Stimulated activated CD4-positive, alpha-beta T cell treated with anti-CD3 and anti-CD28 coated beads, Interleukin-4, amount 100 ng/mL, for 48 hours (primary cell): ENCODE measurements at regions not wholly inside any gene's neighbourhood (a gene's known extent, or its start where the extent isn't known, plus 50 kb on each side); places are given as distances from the start of the nearest gene placed in this dataset.

Experiments
- DNase-seq, 2 donors: peaks; one replicate each; pipeline ENCODE4 v3.0.0-alpha.2; 2020; ENCODE audit warnings: low read depth in 2 of 2

DNA sequence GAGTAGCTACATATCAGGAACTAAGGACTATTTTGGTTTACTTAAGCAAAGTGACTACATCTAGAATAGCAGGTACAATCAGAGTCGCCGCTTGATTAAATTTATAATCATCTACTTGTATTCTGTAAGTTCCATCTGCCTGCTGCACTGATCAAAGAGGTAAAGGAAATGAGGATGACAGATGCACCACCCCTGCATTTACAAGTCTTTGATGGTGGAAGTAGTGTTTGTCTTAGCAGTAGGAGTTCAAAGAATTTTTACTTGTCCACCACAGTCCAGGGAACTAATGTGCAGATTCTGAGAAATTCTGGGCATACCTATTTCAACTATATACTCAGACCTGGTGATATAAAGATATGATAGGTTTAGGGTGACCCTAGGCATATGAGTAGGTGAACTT lies 184.1 kb upstream of the IVNS1ABP start:
- no peak for DNase-seq

DNA sequence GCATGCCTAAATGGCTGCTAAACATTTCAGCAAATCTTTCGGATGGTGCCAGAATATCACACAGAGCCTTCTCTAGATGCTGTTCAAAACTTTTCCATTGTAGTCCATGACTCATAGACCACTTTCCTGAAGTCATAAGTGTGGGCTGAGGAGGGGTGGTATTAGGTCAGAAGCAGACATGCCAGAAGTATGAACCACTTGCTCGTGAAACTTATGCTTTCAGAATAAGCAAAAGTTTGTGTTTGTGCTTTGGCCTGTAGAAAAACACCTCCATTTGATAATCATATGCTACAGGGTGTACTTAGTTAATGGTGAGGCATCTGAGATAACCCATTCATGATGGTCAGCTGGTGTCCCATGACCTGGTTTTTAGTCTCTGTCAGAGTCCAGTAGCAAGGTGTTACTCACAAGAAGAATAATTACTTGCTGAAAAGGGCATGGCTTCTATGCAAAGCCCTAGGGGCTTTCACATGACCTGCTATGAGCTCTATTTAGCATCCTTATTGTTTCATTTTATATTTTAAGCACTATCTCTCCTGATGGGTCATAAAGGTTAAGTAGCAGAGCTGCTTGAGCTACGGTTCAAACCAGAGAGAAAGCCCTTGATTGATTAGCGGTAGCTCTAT lies 183.1 kb upstream of the IVNS1ABP start:
- DNase-seq = no peak

DNA sequence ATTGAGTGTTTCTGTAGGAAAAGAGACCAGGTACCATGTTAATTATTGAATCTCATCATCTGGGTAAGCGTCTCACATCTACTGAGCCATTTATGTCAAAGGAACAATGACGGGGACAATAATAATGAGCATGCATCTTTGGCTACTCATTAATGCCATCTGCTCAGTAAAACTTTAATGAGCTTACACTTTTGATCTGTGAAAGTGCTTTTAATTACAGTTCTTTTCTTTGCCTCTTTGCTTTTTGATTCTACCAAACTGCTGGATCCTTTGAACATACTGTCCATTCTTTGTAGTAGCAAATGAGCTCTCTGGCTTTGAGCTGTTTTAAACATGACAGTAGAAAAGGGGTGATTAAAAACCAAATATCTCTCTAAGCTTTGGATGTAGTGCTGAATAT lies 181.2 kb upstream of the IVNS1ABP start:
- no peak for DNase-seq

DNA sequence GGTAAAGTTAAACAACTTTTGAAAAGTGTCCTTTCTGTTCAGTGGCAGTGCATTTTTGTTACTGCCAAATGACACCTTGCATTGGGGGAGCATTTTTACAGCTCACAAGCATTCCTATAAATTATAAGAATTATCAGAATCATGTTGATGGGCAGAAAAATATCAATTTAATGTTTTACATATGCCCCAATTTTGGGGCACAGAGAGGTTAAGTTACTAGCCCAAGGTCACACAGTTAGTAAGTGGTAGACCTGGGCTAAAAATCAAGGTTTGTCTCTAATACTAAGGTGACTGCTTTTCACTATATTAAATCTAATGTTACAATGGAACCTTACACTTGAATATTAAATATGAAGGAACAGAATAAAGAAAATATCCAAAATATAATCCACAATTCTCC lies 180.1 kb upstream of the IVNS1ABP start:
- DNase-seq = no peak

DNA sequence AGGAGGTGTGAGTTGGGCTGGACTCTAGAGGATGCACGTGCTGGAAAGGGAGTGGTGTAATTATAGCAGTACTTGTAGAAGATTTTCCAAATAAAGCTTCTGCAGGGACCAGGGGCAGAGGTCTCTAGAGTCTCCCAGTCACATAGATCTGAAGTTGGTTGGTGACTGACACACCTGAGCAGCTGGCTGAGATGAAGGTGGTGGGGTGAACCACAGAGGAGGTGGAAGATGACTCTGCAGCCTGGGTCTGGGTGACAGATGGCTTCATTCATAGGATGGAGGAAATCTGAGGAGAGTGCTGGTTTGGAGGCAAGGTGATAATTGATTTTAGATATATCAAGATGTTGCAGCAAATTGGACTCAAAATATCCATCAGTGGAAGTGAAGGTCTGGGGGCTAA lies 178.9 kb upstream of the IVNS1ABP start:
- DNase-seq = no peak

DNA sequence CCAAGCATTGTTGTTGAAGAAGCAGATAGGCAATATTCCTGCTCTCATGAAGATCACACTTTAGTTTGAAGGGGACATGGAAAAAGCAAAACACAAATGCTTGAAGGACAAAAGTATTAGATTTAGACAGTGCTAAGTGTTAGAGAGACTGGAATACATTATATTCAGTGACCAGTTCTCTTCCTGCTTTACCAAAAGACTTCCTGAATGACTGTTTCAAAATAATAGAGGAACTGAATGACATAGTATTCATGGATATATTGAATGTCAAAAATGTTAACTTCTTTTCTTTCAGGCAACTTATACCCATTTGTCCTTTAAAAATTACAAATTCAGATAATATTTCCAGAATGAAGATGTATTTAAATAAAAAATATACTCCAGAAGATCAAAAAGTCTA lies 178.0 kb upstream of the IVNS1ABP start:
- no peak for DNase-seq

DNA sequence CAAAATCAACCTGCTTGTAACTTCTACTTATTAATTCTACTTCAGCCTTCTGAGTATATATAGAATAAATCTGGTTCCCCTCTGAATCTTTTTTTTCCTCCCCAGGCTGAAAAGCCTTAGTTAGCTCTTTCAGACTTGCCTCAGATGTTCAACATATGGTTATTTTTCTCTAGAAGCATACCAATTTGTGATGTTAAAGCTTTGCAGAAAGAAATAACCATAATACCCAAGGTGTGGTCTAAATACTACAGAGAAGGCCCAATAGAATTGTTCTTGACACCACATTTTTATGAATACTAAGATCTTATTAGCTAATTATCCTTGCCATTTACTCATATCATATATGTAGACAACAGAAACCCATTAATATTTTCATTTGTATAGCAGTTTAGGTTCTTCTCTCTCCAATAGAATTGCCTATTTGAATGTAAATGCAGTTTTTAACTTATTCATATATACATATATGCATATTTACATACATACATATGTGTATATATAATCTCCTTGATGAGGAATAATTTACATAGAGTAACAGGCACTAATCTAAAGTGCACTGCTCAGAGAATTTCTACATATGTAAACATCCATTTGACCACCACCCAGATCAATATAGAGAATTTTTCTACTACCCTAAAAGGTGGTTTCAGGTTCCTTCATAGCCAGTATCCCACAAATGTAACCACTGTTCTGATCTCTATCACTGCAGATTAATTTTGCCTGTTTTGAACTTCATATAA lies 175.2 kb upstream of the IVNS1ABP start:
- no peak for DNase-seq

DNA sequence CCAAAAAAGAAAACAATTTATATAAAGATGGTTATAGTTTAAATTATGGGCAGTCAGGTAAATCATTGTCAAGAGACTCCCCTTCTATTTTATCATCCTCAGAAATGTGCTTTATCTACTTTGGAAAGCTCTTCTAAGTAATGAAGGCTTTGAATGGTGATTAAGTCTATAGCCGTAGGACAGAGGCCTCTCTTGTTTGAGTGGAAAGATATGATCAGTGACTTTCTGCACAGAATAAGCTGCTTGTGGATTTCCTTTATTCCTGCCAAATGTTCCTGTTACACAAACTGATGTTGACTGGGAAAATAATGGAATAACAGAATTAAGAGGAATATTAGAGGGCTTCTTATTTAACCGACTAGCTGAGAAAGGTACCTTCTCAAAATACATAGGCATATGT lies 174.6 kb upstream of the IVNS1ABP start:
- DNase-seq = no peak

DNA sequence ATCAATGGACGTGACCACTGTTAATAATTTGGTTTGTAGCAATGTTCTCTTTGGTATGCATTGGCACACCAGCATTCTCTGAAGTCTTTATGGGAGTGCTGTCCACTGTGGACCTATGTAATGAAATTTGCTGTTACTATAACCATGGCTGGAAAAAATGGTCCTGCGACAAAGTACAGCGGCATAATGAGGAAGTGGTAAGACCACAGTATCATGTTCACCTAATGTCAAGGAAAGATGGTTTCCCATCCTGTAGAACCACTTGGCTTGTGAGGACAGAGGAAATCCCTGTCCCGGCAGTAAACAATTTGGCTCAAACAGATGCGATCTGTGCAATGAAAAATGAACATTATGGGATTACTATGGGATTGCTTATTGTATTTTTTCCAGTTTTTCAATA lies 173.9 kb upstream of the IVNS1ABP start:
- DNase-seq = no peak

DNA sequence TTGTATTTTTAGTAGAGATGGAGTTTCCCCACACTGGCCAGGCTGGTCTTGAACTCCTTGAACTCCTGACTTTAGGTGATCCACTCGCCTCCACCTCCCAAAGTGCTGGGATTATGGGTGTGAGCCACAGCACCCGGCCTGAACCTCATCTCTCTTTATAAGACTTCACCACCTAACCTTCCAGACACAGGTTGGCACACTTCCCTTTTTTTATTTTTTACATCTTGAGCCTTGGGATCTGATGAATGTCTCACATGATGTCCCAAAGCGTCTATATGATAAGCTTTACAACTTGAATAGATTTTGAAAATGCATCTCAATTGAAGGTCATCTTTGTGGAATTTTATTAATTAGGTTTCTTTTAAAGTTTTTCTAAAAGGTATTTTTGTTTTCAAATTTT lies 172.4 kb upstream of the IVNS1ABP start:
- DNase-seq = no peak

DNA sequence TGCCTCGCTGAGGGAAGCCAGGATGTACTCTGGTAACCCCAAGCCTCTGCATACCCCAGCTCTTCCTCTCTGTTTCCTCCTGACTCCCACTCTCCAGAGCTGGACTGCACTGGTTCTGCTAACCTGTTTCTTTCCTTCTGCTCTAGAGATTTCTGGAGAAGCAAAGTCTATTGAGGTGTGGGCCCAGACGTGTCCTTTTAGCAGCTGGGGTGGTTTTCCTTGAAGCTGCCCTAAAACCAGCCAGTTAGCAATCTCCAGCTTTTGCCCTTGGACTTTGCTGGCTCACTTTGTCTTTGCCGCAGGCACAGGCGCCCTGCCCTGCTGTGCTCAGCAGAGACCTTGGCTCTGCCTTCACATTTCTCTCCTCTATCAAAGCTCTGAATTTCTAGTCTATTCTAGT lies 171.8 kb upstream of the IVNS1ABP start:
- DNase-seq = no peak

DNA sequence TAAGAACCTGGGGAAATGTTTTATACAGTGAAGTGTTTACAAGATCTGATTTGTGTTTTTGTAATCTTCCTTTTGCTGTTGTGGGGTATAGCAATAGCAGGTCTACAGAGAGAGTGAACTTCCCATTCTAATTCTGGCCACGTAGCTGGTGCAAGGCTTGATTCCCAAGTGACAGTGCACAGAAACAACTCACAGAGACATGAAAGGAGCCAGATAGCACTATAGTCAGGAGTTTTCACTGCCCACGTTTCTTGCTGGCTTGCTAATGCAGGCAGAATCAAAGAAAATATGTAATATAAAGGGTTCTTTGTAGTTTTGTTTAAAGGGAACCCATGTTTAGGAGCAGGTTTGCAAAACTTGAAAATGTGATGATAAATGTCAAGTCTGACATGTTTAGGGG lies 170.9 kb upstream of the IVNS1ABP start:
- no peak for DNase-seq

DNA sequence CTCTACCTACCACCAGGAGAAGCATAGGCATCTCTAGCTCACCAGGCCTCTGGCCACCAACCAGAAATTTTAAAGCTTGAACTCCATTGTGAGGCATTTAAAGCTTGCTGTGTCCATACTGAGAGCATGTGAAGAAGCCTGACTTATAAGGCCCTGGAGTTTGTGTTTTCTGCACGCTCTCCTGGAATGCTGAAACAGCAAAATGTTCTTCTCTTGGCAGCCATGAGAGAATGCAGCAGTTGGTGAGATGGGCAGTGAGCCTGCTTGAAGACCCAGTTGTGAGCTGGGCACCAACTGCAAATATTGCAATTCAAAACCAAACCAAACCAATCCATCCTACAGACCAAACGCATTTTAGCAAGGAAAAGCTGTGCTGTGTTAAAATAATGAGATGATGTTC lies 170.0 kb upstream of the IVNS1ABP start:
- no peak for DNase-seq

DNA sequence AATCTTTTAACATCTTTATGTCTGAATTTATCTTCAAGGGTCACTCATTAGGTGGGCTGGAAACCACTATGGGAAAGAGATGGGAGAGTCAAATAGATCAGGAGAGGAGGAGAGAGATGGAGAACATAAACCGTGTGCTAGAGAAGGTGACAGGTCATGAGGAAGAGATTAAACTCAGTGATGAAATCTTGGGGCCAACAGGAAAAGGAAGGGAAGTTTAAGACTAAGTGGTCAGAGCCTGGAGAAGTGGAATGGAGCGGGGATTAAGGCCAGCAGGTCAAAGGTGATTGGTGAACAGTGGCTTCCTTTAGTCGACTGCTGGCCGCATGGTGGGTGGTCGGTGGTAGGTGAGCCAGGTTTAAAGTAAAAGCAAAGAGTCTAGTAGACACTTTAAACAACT lies 169.3 kb upstream of the IVNS1ABP start:
- no peak for DNase-seq

DNA sequence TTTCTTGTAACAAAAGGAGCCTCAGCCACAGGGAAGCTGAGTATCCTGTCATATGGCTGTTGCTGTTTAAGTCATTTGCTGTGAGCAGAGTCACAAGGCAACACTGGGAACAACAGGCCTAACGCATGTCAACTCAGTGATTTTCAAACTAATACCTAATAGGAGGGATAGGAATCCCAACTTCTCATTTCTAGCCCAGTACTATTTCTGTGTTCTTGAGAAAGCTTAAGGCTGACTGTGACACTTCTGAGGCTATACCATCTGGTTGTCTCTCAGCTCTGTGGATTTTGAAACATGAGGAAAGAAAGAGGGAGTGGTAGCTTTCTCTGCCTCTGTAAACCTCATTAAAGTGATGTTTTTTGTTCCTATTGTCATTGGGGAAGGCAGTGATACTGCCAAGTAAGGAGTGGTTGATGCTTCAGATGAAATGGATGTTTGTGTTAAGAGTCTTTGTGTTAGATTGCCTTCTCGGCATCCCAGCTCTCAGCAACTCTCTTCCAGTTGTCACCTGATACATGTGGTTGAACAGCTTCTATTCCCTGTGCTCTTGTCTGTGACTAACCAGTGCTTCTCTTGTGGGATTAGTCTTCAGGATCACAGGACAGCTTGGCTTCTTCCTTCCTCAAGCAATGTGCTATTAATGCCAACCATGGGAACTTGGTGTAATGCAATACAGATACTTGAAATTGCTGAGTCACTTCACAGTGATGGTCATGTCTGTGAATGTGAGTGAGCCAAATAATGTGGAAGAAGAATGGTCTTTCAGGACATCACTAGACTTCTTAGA lies 166.8 kb upstream of the IVNS1ABP start:
- no peak for DNase-seq

DNA sequence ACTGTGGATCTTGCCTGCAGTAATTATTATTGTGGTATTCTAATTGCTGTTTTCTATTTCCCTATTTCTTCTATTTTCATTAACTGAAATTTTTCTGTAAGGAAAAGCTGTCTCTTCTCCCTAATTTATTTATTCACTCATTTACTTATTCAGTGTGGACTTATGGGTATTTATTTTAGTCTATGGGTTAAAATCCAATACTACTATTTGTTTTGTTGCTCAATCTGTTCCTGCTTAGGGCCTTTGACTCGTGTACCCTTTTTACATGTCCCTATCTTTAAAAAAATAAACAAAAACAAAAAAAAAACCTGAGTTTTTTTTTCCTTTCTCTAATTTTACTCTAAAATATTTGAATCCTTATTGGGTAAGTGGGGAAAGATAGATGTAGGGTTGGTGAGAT lies 166.2 kb upstream of the IVNS1ABP start:
- no peak for DNase-seq

DNA sequence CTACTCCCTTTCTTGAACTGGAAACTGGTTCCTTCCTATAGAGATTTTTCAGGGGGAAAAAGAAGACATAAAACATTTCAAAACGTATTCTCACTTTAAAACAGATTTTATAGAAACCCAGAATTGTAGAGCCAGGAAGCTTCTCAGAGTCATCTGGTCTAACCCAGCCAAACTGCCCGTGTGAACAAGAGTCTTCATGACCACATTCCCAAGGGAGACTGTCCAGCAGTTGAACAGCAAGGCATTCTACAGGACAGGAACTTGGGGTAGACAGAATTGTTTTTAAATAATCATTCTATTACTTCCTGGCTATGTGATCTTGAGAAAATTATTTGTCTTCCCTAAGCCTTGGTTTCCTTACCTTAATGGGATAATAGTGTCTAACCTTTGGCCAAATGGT lies 163.5 kb upstream of the IVNS1ABP start:
- no peak for DNase-seq

DNA sequence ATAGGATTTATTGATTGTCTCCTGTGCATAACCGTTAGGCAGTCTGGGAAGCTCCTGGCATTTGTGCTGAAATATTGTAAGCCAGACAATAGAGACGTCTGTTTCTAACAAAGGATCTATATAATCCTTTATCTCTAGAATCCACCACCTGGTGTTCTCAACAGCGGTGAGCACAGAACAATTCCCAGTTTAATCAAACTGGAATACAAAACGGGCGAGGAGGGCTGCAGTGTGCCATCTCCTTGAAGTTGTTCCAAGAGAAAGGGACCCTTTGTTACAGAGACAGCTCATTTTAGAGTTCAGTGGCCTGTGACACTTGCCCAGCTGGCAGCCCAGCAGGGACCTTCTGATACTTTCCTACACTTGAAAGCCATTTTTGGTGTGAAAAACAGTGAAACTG lies 162.8 kb upstream of the IVNS1ABP start:
- DNase-seq = no peak

DNA sequence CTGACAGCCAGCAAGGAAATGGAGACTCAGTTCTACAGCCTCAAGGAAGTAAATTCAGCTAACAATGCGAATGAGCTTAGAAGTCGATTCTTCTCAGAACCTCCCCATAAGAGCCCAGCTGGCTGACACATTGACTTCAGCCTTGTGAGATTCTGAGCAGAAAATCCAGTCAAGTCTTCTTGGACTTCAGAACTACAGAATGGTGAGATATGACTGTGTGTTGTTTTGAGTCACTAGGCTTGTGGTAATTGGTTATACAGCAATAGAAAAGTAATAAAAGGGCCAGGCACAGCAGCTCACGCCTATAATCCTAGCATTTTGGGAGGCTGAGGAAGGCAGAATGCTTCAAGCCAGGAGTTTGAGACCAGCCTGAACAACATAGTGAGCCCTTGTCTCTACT lies 161.8 kb upstream of the IVNS1ABP start:
- DNase-seq = no peak

DNA sequence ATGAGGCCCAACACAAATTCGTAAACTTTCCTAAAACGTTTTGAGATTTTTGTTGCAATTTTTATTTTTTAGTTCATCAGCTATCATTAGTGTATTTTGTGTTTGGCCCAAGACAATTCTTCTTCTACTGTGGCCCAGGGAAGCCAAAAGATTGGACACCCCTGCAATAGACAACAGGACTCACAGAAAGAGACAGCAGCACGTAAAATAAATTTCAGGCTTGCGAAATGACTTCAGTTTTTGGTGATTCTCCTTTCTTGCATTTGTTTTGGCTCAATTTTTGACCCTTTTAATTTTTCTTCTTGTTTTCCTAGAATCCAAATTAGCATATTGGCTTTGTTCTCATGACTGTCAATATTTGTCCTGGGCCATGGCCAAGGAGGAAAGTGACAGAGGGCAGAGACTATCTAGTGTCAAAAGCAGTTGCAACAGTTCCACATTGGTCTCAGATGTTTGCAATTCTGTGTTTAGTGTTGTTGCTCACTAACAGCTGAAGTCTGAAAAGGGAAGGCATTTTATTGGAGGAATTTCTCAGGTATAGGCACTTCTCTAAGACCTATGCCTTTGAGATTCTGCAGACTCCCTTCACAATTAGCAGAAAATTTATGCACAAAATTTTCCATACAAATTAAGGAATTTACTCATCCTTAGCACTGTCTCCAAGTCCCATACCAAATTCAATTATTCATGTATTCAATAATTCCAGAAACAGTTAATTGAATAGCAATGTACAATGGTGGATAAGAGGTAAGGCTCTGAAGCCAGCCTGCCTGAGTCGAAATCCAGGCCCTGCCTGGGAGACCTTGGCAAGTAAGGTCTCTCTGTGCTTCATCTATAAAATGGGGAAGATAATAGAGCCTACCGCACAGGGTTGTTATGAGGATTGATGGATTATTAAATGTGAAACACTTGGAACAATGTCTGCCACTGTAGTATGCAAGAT lies 160.9 kb upstream of the IVNS1ABP start:
- DNase-seq = no peak

DNA sequence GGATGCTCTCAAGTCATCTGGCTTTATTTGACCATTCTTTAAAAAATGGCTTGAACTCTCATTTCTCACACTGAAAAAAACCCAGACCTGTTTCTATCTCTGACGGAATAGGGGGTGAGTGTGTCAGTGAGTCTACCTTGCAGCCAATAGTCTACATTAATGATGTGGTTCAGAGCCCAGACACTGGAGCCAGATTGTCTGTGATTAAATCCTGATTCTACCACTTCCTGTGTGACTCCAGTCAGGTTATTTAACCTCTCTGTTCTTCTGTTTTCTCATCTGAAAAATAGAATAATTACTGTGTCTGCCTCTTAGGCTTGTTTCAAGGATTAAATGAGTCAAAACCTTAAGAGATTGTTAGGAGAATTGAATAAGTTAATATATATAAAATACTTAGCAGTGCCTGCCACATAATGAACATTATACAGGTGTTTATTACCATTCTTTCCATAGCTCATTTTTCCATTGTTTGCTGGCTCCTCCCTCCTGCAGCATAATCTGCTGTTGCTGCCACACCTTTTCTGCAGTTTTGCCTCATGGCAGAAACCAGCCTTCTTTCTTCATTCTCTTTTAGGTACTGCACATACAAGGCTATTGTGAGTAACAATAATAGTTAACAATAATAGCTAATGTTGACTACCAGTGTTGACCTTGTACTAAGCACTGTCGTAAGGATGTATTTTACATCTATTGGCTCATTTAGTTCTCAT lies 157.6 kb upstream of the IVNS1ABP start:
- DNase-seq = no peak
